ENCODE measurements at regions not wholly inside any gene's neighbourhood (a gene's known extent, or its start where the extent isn't known, plus 50 kb on each side); places are given as distances from the start of the nearest gene placed in this dataset.

- H3K4me3 ChIP-seq = no peak overlapping the region
- no peak overlapping the region for H3K27ac ChIP-seq
- no peak overlapping the region for H3K4me2 ChIP-seq
- no peaks in the 10 kb centered on the region for H3K4me1 ChIP-seq
- TF ChIP-seq Cebpa-rat (IDR thresholded peaks at IDR 0.05) = no peak
- H3K27me3 ChIP-seq = no peaks in the 10 kb centered on the region
- H3K9me3 ChIP-seq = no peaks in the 10 kb centered on the region
- no peak overlapping the region for H3K9ac ChIP-seq
- no peaks in the 10 kb centered on the region for H3K36me3 ChIP-seq
- H4K20me1 ChIP-seq = no peaks in the 10 kb centered on the region
Measured at GRCh38 chr4:106869551-106869950, 166.6 kb downstream of the DKK2 start.

DNA sequence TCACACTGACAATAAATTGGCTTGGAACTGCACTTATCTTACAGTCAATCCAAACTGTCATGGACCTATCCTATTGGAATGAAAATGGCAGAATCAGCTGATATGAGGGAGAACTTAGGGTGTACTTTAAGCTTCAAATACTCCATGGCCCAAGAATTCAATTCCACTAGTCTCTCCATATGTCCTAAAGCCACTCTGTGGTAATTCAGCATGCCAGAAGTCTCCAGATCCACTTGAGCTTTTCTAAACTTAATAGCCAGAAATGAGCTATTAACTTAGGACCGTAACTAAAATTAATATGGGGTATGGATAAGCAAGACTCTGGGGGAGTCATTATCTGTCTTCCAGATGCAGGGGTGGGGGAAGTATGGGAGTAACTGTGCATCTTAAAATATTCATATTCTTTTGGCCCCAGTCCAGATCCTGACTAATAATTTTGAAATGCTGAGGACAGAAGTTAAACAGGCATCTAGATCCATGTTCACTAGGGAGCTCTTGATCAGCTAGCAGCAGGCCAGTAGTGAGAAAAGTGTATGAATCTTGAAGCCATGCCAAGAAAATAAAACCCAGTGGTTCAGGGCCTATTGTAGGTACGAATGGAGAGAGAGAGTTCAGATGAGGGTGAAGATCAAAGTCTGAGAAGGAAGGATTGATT, 167.6 kb downstream of the DKK2 start:
- H3K9me3 ChIP-seq = no peaks in the 10 kb centered on the region
- no peaks in the 10 kb centered on the region for H3K36me3 ChIP-seq
- H3K4me1 ChIP-seq = no peaks in the 10 kb centered on the region
- no peak overlapping the region for H3K4me2 ChIP-seq
- no peak overlapping the region for H3K9ac ChIP-seq
- H3K27ac ChIP-seq = no peak overlapping the region
- H3K4me3 ChIP-seq = no peak overlapping the region
- H3K27me3 ChIP-seq = no peaks in the 10 kb centered on the region
- TF ChIP-seq Cebpa-rat (IDR thresholded peaks at IDR 0.05) = no peak
- H4K20me1 ChIP-seq = no peaks in the 10 kb centered on the region

DNA sequence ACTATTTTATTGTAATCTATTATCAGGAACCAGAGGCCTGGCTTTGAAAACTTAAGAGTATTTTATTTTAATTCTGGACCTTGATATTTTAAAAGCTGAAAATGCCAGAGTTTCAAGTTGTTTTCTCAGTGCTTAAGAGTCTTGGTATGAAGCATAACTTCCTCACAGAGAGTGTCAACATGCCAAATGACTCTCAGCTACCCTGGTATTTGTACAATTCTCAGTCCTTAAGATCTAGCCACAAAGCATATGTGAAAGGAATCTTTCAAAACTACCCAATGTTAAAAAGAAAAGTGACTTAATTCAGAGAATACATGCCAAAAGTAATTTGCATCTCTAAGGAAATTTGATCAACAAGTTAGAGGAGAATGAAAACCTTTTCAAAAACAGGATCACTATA, 171.9 kb downstream of the DKK2 start:
- Histone ChIP-seq H3K4me1 (no peaks in the 10 kb centered on the region), H3K9ac (no peak overlapping the region), H3K36me3 (no peaks in the 10 kb centered on the region), H3K27ac (no peak overlapping the region), H4K20me1 (no peaks in the 10 kb centered on the region), H3K4me2 (no peak overlapping the region), H3K4me3 (no peak overlapping the region), H3K9me3 (no peaks in the 10 kb centered on the region), H3K27me3 (no peaks in the 10 kb centered on the region)
- no peak for TF ChIP-seq Cebpa-rat (IDR thresholded peaks at IDR 0.05)

- no peaks in the 10 kb centered on the region for H4K20me1 ChIP-seq
- TF ChIP-seq Cebpa-rat (IDR thresholded peaks at IDR 0.05) = no peak
- H3K9me3 ChIP-seq = no peaks in the 10 kb centered on the region
- no peak overlapping the region for H3K4me3 ChIP-seq
- no peak overlapping the region for H3K27ac ChIP-seq
- no peaks in the 10 kb centered on the region for H3K36me3 ChIP-seq
- no peaks in the 10 kb centered on the region for H3K27me3 ChIP-seq
- no peak overlapping the region for H3K4me2 ChIP-seq
- H3K4me1 ChIP-seq = no peaks in the 10 kb centered on the region
- no peak overlapping the region for H3K9ac ChIP-seq
Measured at GRCh38 chr4:106854569-106855351, 181.4 kb downstream of the DKK2 start.

DNA sequence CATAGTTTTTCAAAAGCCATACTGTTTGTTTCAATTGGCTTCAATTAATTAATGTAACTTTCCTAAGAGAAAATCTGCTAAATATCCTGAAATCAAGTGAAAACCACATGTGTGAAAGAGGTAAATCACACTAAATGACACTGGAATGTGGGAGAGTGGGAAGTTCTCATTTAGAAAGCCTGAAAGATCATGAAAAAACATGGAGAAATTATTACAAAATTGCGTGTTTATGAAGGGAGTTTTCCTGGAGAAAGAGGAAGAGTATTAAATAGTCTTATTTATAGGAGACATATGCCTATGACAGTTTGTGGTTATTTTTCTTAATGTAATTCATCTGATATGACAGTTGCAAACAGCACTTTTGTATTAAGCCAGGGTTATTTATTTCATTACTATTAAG, 183.7 kb downstream of the DKK2 start:
- Histone ChIP-seq H3K27ac (no peak overlapping the region), H3K4me3 (no peak overlapping the region), H3K36me3 (no peaks in the 10 kb centered on the region), H3K27me3 (no peaks in the 10 kb centered on the region), H3K9ac (no peak overlapping the region), H3K4me1 (no peaks in the 10 kb centered on the region), H3K9me3 (no peaks in the 10 kb centered on the region), H3K4me2 (no peak overlapping the region), H4K20me1 (no peaks in the 10 kb centered on the region)
- no peak for TF ChIP-seq Cebpa-rat (IDR thresholded peaks at IDR 0.05)

DNA sequence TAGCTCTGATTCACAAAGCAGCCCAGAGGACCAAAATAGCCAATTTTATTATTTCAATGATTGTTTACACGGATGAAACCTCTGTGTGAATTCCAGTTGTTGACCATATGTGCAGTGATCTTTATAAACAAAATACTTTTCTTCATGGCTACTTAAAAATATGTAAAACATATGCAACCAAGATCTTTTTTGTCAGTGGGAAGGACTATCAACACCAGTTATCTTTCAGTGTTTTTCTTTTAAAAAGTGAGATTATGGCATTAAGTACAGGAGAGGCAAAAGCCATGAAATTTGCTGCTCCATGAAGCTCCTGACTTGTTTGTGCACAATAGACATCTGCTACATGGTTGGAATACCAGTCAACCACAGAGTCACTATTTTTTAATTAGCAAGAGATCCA, 184.4 kb downstream of the DKK2 start:
- Histone ChIP-seq H3K27ac (no peak overlapping the region), H3K36me3 (no peaks in the 10 kb centered on the region), H3K9me3 (no peaks in the 10 kb centered on the region), H3K27me3 (no peaks in the 10 kb centered on the region), H3K4me1 (no peaks in the 10 kb centered on the region), H4K20me1 (no peaks in the 10 kb centered on the region), H3K9ac (no peak overlapping the region), H3K4me2 (no peak overlapping the region), H3K4me3 (no peak overlapping the region)
- TF ChIP-seq Cebpa-rat (IDR thresholded peaks at IDR 0.05) = no peak

- TF ChIP-seq Cebpa-rat (IDR thresholded peaks at IDR 0.05) = no peak
Measured at GRCh38 chr4:106850691-106851090, 185.4 kb downstream of the DKK2 start.

DNA sequence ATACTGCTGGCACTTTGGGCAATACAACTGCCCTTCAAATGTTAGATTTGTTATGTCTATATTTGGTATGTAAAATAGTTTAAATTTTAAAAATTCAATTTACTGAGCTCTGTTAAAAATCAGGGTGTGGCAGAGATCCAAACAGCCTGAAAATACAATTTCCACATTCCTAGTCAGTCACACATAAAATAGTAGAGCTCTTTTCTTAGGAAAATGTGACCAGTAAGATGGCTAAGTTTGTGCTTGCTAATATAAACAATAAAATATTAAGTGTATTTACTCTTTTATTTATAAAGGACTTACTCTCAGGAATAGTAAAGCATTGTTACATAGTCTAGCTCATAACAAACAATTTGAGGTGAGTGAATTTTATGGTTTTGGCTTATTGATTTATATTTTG, 200.2 kb downstream of the DKK2 start:
- Histone ChIP-seq H3K9ac (no peak overlapping the region), H3K4me1 (no peaks in the 10 kb centered on the region)

More at GRCh38 chr4:106850691-106851090, 185.4 kb downstream of the DKK2 start:
- H3K4me3 ChIP-seq = no peak overlapping the region
- no peaks in the 10 kb centered on the region for H3K4me1 ChIP-seq
- H3K36me3 ChIP-seq = no peaks in the 10 kb centered on the region
- no peak overlapping the region for H3K27ac ChIP-seq
- H3K9me3 ChIP-seq = no peaks in the 10 kb centered on the region
- H3K4me2 ChIP-seq = no peak overlapping the region
- H3K9ac ChIP-seq = no peak overlapping the region
- H3K27me3 ChIP-seq = no peaks in the 10 kb centered on the region
- H4K20me1 ChIP-seq = no peaks in the 10 kb centered on the region

DNA sequence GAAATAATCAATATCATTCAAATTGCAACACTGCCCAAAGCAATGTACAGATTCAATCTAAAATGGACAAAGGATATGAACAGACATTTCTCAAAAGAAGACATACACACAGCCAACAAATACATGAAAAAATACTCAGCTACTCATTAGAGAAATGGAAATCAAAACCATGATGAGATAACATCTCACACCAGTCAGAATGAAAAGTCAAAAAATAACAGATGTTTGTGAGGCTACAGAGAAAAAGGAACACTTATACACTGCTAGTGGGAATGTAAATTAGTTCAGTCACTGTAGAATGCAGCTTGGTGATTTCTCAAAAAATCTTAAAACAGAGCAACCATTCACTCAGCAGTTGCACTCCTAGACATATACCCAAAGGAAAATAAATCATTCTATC, 205.2 kb downstream of the DKK2 start:
- H3K27ac ChIP-seq = no peak overlapping the region
- no peaks in the 10 kb centered on the region for H4K20me1 ChIP-seq
- H3K27me3 ChIP-seq = no peaks in the 10 kb centered on the region
- H3K4me3 ChIP-seq = no peak overlapping the region
- TF ChIP-seq Cebpa-rat (IDR thresholded peaks at IDR 0.05) = no peak
- H3K9me3 ChIP-seq = no peaks in the 10 kb centered on the region
- H3K9ac ChIP-seq = no peak overlapping the region
- no peaks in the 10 kb centered on the region for H3K4me1 ChIP-seq
- H3K36me3 ChIP-seq = no peaks in the 10 kb centered on the region
- no peak overlapping the region for H3K4me2 ChIP-seq

More for the DNA sequence above, 200.2 kb downstream of the DKK2 start:
- Histone ChIP-seq H3K36me3 (no peaks in the 10 kb centered on the region), H3K4me2 (no peak overlapping the region), H3K27ac (no peak overlapping the region), H3K9me3 (peaks cover 19% of the 10 kb centered on the region), H3K27me3 (no peaks in the 10 kb centered on the region), H4K20me1 (no peaks in the 10 kb centered on the region), H3K4me3 (no peak overlapping the region)
- no peak for TF ChIP-seq Cebpa-rat (IDR thresholded peaks at IDR 0.05)

- Histone ChIP-seq H3K9me3 (peaks cover 10% of the 10 kb centered on the region), H3K36me3 (no peaks in the 10 kb centered on the region), H4K20me1 (no peaks in the 10 kb centered on the region), H3K4me2 (no peak overlapping the region), H3K9ac (no peak overlapping the region), H3K27ac (no peak overlapping the region), H3K4me3 (no peak overlapping the region), H3K4me1 (no peaks in the 10 kb centered on the region), H3K27me3 (no peaks in the 10 kb centered on the region)
- no peak for TF ChIP-seq Cebpa-rat (IDR thresholded peaks at IDR 0.05)
Measured at GRCh38 chr4:106818764-106819163, 217.3 kb downstream of the DKK2 start.

Data from BLaER1 (cell line).